ENCODE measurements at regions not wholly inside any gene's neighbourhood (a gene's known extent, or its start where the extent isn't known, plus 50 kb on each side); places are given as distances from the start of the nearest gene placed in this dataset.
"Not testable (repeated sequence)": the region's sequence is repeated elsewhere in the genome, so short reads cannot be mapped to it uniquely, and the experiment has no call there.

DNA sequence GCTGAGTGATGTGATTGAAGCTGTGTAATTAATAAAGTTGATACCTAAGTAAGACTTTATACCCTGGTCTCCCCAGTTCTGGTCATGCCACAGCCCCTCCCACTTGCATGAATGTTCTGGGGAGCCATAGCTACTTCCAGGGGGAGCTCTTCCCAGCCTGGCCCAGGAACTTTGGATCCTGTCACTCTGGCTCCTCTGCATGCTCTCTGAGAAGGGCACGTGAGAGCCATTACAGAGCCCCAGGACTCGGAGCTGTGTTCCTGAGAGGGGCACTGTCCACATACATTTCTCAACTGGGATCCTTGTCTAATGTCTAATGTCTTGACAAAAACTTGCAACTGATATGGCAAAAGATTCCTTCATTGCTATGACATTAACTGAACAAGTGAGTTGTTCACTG, 173.9 kb upstream of the NPY start:
- DNase-seq (ENCODE audit: extremely low read depth in 1 of 11, low read depth in 9 of 11, low spot score in 4 of 11): no peak

DNA sequence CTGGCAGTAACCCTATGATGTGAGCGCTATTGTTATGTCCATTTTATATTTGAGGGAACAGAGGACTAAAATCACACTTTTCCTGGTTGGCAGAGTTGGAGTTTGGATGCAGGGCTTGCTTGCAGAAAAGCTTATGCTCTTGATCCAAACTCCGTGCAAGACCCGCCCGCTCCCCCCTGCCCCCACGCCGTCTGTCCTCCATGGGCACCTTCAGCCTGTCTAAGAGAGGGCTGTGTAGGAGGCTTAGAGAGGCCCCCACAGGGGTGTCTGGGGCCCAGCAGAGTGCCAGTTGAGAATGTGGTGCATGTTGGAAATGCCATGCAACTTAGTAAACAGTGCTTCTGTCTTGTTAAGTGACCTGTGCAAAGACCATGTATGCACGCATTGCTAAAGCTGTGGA, 170.5 kb upstream of the NPY start:
- no peak for DNase-seq (ENCODE audit: extremely low read depth in 1 of 11, low read depth in 9 of 11, low spot score in 4 of 11)

DNA sequence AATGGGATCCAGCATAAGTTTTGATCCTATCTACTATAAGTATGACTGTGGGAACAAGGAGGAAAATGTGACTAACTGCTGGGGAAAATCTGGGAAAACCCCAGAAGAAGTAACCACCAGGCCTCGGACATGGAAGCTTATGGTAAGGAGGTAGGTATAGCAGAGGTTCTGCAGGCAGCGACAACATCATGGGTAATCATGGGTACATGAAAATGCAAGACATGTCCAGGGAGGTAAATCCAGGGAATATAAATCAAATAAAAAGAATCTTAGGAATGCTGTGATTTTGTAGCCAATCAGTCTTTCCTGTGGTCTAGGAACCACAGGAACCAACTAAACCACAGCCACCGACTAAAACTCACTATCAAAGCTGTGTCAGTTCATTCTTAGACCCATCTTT, 168.3 kb upstream of the NPY start:
- DNase-seq (ENCODE audit: extremely low read depth in 1 of 11, low read depth in 9 of 11, low spot score in 4 of 11): no peak

DNA sequence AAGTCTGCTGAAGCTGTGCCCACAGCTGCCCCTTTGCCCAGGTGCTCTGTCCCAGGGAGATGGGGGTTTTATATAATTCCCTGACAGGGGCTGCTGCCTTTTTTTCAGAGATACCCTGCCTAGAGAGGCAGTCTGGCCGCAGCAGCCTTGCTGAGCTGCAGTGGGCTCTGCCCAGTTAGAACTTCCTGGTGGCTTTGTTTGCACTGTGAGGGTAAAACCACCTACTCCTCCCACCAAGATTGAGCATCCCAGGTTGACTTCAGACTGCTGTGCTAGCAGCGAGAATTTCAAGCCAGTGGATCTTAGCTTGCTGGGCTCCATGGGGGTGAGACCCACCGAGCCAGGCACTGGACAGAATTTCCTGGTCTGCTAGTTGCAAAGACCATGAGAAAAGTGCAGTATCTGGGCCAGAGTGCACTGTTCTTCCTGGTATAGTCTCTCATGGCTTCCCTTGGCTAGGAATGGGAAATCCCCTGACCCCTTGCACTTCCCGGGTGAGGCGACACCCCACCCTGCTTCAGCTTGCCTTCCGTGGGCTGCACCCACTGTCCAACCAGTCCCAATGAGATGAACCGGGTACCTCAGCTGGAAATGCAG, 166.0 kb upstream of the NPY start:
- DNase-seq (ENCODE audit: extremely low read depth in 1 of 11, low read depth in 9 of 11, low spot score in 4 of 11): not testable (repeated sequence)

DNA sequence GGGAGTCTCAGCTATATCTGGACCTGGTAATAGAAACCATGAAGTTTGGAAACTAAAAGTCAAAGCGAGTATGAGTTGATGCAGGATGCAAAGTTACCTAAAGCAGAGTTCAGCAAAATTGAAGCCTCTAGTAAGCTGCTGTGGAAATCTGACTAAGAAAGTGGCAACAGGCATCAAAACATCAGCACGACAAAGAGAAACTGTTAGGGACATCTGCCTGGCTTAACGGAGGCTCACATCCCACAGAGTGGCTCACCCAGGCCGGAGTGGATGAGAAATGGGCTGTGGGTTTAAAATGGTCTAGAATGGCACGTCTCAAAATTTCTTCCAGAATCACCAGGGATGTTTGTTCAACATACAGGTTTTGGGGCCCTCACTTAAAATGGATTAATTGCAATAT, 164.1 kb upstream of the NPY start:
- no peak for DNase-seq (ENCODE audit: extremely low read depth in 1 of 11, low read depth in 9 of 11, low spot score in 4 of 11)

DNA sequence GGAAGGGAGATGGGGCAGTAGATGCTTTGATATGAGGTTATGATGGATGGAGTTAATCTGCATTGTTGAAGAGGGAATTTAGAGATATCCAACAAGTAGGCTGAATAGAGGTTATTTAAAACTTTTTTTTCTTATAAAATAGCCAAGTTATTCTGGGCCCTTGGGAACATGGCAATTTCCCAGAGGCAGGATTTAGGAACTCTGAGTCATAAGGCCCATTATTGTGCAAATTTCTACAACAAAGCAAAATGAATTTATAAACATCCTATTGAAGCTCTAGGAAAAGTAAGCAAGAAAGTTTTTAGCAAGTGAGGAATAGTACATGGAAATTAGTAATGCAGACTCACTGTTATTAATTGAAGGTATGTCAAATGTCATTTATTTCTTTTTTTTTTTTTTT, 160.9 kb upstream of the NPY start:
- no peak for DNase-seq (ENCODE audit: extremely low read depth in 1 of 11, low read depth in 9 of 11, low spot score in 4 of 11)

DNA sequence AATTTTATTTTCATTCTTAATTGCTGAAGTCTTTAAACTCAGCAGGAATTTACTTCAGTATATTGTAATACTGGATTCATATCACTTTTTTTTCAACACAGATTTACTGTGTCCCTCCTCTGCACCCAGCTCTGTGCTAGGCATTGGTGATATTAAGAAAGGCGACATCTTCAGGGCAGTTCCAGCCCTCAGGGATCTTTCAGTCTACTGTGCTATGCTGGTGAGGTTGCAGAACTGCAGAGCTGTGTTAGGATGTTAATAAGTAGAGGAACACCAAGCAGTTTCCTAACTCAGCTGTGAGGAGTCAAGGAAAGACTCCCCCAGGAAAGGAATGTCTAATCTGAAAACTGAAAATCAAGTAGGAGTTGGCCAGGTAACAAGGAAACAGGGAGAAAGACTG, 158.2 kb upstream of the NPY start:
- no peak for DNase-seq (ENCODE audit: extremely low read depth in 1 of 11, low read depth in 9 of 11, low spot score in 4 of 11)

DNA sequence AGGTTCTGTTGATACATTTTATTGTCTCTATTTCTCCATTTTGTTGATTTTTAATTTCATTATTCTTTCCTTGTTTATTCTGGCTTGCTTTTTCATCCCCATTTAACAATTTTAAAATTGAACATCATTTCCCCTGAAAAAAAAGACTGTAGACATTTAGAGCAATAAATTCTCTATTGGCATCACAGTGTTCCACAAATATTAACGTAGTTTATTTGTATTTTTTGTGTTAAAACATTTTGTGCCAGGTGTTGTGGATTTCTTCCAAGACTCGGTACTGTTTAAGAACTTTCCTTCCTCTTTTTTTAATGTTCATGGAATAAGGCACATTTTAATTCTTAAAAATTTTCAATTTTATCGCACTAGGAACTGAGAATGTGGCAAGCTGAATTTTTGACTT, 156.1 kb upstream of the NPY start:
- no peak for DNase-seq (ENCODE audit: extremely low read depth in 1 of 11, low read depth in 9 of 11, low spot score in 4 of 11)

DNA sequence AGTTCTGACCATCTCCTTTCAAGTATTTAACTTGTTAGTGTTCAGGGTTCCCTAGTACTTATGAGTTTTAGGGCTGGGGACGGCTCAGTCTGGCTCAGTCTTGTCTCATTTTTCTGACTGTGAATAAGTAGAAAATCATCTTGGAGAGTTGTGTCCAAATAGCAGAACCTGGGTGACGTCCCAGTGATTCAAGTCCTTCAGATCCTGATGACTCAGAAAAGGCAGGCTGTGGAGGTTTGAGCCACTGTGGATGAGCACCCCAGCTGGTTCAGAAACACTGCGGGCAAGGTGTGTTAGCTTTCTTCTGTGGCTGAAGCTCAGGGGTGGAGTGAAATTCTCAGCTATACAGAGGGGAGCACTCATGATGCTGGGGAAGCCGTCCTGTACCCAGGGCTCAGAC, 154.4 kb upstream of the NPY start:
- DNase-seq (ENCODE audit: extremely low read depth in 1 of 11, low read depth in 9 of 11, low spot score in 4 of 11): no peak

DNA sequence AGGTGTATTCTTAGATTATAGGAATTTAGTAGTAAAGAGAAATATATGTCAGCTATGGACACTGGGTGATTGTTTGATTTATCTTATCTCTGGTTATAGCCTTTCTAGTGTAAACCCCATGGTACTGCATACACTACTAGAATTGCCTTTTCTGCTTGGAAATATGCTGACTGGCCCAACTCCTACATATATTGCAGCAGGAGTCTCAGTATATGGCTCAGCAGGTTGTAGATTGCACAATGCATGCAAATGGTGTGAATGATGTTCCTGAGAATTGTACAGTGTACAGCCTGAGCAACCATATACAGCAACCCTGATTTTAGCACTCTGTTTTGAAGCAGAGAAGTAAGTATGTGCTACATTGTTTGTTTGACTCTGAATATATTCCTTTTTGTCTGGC, 153.4 kb upstream of the NPY start:
- DNase-seq (ENCODE audit: extremely low read depth in 1 of 11, low read depth in 9 of 11, low spot score in 4 of 11): no peak

DNA sequence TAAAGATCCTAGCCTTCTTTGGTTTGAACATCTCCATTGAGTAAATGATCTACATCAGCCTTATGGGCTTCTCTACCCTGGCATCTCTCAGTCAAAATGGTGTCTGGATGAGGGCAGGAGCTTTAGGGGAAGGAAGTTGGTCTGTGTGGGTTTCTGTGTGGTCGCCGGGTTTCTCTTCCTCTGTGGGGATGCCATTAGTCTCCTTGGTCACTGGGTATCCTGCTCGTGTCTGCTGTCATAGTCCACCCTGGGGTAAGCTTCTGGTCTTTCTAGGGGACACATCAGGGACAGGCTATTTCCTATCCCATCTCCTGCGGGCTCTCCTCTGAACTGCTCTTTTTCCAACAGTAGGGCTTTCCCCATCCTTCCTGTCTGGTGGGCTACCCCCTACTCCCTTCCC, 150.3 kb upstream of the NPY start:
- DNase-seq (ENCODE audit: extremely low read depth in 1 of 11, low read depth in 9 of 11, low spot score in 4 of 11): no peak

DNA sequence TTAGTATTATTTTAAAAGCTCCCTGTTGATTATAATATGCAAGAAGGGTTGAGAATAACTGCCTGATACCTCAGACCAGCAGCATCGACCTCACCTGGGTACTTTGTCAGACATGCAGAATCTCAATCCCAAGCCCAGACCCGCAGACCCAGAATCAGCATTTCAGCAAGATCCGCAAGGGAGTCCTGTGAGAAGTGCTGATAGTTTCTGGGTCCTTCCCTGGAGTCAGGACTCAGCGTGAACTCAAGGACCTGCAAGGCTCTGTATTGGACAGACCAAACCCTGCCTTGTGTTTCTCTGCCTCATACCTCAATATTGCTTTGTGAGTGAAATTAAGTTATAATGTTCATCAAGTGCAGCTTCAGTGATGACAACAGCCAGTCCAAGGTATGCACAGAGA, 149.5 kb upstream of the NPY start:
- no peak for DNase-seq (ENCODE audit: extremely low read depth in 1 of 11, low read depth in 9 of 11, low spot score in 4 of 11)

DNA sequence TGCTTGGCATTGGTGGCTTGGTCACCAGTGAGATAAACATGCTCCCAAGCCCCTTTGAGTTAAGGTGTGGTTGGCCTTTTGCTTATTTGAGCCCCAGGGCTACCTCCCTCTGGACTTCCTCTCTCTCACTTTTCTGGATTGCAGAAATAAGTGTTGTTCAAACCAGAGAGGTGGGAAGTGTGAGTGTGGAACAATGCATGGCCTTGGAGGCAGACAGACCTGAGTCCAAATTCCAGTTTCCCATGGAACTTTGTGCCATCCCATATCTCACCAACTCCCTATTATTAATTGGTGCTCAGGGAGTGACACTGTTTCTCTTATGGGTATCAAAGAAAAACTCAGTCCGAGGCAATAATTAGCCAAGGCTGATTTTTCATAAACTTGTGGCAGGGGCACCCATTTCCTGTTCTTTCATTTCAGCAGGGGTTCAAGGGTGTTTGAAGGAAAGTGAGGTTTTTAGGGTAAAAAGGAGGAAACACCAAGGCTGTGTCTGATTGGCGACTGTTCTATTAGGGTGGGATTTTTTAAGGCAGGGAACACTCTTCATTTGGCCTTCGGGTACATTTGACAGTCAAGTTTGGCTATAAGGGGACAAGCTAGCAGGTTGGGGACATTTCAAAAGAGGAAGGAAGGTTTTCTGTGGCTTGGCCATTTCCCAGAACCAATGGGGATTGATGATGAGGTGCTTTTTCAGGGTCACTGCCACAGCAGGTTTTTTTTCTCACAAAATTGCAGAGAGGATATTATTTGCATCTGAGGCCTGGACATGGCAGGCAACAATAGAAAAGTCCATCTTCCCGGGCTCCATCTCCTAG, 148.8 kb upstream of the NPY start:
- no peak for DNase-seq (ENCODE audit: extremely low read depth in 1 of 11, low read depth in 9 of 11, low spot score in 4 of 11)

DNA sequence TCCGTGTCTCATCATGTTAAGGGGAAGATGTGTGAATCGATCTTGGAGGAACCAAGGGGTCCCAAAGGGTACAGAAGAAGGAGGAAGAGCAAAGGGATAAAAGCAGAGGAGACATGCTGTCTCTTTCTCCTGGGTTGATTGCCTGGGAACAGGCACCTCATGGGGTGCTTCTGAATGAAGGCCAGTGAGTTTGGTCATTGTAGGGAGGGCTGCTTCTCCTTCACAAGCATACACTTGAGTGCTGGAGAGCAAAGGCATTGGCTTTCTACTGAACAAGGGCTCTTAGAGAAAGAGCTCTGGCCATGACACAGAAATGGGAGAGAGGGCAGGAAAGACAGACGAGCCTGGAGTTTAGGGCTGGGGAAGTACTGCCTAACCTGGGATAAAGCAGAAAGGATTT, 146.7 kb upstream of the NPY start:
- no peak for DNase-seq (ENCODE audit: extremely low read depth in 1 of 11, low read depth in 9 of 11, low spot score in 4 of 11)

DNA sequence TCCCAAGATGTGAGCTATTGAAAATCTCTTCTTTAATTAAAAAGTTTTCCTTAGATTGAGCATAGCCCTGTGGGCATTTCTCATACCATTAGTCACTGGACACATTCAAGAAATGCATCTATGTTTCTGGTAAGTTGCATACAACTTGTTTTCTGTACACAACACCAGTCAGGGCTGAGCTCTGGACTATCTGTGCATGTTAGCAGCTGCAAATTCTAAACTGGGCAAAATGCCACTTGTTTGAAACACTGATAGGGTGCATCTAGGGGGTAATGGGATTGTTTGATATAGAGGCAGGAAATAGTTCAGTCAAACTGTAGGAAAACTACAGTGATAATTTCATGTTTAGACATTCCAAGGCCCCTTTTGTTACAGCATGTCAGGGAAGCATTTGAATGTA, 145.6 kb upstream of the NPY start:
- DNase-seq (ENCODE audit: extremely low read depth in 1 of 11, low read depth in 9 of 11, low spot score in 4 of 11): no peak

DNA sequence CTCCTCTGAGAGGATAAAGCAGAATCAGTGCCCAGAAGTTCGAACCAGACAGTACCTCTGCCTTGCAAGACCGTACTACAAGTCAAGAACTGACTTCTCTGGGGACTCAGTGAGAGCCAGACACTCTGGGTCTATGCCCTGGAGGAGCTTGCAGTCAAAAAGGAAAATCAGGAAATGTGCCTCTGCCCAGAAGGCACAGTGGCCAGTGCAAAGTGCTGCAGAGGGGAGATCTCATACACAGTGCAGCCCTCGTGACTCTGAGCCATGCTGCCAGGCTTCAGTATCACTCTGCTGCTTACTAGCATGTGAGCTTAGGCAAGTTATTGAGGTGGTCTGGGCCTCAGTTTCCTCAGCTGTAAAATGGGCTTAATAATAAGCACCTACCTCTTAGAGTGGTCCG, 144.0 kb upstream of the NPY start:
- no peak for DNase-seq (ENCODE audit: extremely low read depth in 1 of 11, low read depth in 9 of 11, low spot score in 4 of 11)

DNA sequence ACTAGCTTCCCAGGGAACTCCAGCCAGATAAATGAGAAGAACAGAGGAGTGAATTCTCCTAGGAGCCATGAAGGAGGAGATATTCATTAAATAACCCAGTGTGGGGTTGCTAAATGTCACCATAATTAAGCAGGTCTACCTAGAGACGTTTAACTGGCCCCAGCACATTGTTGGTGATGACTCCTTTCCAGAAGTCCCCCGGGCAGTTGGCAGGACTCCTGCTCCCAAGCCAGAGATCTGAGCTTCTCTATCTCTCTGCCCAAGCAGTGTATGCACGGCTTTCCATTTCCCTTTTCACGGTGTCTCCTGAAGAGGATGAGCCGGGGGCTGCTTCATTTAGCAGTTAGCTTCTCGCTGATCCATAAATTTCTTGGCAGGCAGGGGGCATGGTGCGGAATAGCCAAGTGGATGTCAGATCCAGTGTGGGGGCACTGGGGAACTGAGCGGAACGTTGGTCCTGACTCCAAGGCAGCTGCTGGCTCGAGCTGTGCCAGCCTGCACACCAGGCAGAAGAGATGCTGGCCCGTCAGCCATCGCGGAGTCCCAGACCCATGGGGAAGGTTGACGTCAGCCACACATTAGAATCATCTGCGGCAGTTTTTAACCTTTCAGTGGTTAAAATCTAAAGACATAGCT, 142.0 kb upstream of the NPY start:
- DNase-seq (ENCODE audit: extremely low read depth in 1 of 11, low read depth in 9 of 11, low spot score in 4 of 11): no peak

DNA sequence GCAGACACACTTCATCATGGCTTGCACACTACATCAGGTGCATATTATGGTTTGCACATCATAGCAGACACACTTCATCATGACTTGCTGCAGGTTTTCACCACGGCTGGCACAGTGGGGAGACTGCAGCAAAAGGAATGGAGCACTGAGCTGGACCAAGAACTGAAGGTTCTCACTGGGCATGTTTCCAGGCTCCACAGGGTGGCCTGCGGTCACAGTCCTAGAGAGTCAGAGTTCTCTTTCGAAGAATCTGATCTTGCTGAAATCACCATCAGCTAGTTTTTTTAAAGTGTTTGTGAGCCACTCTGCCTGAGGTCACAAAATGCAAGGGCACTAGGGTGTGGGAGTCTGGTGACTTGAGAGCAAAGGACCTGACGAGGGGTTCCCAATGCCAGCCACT, 140.4 kb upstream of the NPY start:
- DNase-seq (ENCODE audit: extremely low read depth in 1 of 11, low read depth in 9 of 11, low spot score in 4 of 11): no peak

DNA sequence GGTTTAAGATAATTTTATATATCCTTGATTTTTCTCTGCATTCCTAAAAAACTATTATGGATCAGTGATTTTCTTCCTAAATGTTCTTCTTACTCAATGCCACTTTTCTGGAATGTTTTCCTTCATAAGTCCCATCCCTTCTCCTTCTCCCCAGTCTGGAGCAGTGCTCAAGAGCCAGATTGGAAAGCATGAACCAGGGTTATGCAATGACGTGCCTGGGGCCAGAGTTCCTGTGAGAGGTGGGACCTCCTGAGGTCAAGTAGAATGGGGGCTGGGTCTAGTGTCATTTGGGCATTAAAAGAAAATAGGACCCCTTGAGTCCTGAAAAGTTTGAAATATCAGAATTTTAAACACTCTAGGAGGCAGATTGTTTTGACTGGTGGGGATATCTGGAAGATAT, 132.0 kb upstream of the NPY start:
- DNase-seq (ENCODE audit: extremely low read depth in 1 of 11, low read depth in 9 of 11, low spot score in 4 of 11): no peak

DNA sequence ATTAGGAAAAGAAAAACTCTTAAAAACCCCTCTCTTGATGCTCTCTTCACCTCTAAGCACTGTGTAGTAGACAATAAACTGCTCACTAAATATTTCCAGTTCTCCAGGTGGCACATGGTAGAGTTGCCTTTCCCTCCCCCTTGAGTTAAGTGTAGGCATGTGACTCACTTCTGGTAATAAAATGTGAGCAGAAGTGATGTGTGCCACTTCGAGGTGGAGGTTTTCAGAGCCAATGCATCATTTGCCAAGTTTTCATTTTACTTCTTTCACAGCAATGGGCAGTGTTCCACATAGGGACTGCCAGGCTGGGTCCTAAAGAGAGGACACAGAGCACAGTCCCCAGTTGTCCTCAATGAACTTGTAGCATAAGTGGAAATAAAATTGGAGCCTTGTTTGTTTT, 131.6 kb upstream of the NPY start:
- no peak for DNase-seq (ENCODE audit: extremely low read depth in 1 of 11, low read depth in 9 of 11, low spot score in 4 of 11)
